GM19238 (cell line): ENCODE measurements at regions not wholly inside any gene's neighbourhood (a gene's known extent, or its start where the extent isn't known, plus 50 kb on each side); places are given as distances from the start of the nearest gene placed in this dataset.

ENCODE experiments used
- DNase-seq: peaks from one replicate; pipeline ENCODE4 v3.0.0; 2011; ENCODE audit warnings: low spot score; ENCODE audit not compliant: insufficient read length

DNA sequence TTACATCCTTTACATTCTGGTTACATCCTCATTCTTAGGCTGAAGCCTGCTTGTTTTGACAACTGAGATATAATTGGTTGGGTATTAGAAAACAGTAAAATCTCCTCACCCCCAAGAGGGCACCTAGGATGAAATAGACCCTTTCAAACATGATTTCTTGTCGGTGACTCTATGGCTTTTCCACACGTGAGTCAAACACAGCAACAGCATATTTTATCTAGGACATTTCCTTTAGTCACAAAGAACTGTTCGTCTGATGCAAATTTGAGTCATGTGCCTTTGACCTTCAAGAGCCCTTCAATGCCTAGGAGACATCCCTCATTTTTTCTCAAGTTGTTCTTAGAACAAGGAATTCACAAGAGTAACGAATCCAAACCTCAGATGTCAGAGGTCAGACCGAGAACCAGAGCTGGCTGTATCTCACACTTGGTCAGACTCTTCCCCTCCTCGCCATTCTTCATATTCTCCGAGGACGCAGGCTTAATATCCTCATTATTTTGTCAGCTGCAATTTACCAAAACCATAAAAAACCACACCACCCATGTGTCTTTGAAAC is 60.5 kb upstream of the ALKAL2 start:
- no peak for DNase-seq

DNA sequence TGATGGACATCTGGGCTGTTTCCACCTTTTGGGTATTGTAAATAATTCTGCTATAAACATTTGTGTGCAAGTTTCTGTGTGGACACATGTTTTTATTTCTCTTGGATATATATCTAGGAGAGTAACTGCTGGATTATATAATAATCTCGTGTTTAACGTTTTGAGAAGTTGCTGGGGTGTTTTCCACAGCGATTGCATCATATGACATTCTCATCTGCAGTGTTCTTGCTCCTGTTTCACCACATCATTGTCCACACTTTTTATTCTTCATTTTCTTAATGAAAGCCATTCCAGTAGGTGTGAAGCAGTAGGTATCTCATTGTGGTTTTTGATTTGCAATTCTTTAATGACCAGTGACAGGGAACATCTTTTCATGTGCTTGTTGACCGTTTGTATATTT is 56.9 kb upstream of the ALKAL2 start:
- DNase-seq: no peak

DNA sequence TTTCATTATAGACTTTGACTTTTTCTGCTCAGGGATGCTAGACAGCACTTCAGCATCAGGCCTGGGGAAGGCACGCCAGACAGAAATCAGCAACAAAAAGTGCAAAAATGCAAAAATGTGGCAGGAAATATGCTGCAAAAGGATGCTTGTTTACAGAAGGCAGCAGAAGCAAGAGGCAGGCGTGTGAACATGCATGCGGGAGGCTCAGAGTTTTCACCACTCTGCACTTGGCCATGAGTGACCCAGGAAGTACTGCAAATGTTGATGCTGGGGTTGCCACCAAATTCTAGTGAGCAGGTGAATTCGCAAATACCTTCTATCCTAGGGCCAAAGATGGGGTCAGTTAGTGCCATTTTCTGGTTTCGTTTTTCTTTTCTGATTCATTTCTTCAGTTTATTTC is 55.5 kb upstream of the ALKAL2 start:
- no peak for DNase-seq

DNA sequence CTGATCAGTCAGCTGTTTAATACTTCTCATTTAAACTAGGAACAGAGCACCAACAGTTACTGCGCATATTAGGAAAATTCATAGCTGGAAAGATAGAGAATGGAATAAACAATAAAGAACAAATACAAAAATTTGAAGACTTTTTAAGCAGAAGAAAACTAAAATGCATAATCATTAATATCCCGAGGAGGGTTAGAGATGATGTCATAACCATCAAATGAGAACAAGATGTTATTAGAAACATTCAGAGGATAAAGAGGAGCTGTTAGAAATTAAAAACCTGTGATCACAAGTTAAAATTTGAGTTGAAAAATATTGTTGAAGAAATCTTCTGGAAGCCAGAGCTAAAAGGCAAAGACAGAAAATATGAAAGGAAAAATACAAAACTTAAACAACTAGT is 54.0 kb upstream of the ALKAL2 start:
- DNase-seq: no peak

DNA sequence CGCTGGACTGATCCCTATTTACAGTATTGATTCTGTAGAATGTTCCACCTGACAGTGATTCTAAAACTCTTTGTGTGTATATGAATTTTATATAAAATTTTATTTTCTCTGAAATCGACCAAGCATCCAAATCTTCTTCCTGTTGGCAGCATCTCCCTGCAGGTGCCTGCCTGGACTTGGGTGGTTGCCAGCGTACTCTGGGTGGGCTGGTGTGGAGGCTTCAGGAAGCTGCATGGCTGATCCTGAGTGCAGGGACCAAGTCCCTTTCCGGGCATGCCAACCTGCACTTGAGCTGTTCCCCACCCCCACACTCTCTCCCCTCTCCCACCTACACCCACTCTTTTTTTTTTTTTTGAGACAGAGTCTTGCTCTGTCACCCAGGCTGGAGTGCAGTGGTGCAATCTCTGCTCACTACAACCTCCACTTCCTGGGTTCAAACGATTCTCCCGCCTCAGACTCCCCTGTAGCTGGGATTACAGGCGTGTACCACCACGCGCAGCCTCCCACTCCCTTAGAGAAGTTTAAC is 53.2 kb upstream of the ALKAL2 start:
- no peak for DNase-seq
